Activated naive CD8-positive, alpha-beta T cell treated with anti-CD3 and anti-CD28 coated beads, Interleukin-2, amount 50 U/mL, for 16 hours (primary cell): ENCODE measurements at regions not wholly inside any gene's neighbourhood (a gene's known extent, or its start where the extent isn't known, plus 50 kb on each side); places are given as distances from the start of the nearest gene placed in this dataset.

Experiments used
- DNase-seq: peaks from one replicate; pipeline ENCODE4 v3.0.0-alpha.2; 2020; ENCODE audit warnings: low read depth, low spot score

DNA sequence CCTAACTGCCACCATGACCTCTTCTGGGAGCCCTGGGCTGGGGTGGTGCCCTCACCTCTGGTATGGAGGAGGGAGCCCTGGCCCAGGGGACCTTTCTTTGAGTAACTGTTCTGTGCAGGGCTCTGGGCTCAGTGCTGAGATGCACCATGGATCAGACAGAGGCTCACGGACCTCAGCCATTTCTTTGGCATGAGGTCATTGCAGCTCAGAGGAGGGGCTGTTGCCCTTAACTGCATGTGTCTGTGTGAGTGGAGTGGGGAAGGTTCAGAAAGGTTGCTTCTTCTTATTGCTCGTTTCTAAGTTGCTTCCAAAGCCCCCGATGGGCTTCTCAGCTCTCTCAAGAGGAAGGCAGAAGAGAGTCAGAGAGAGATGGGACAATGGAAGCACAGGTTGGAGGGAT, 233.9 kb downstream of the RPS24 start:
- DNase-seq: no peak

GRCh38 chr10:78269060-78269459, 235.4 kb downstream of the RPS24 start:
- DNase-seq: no peak

DNA sequence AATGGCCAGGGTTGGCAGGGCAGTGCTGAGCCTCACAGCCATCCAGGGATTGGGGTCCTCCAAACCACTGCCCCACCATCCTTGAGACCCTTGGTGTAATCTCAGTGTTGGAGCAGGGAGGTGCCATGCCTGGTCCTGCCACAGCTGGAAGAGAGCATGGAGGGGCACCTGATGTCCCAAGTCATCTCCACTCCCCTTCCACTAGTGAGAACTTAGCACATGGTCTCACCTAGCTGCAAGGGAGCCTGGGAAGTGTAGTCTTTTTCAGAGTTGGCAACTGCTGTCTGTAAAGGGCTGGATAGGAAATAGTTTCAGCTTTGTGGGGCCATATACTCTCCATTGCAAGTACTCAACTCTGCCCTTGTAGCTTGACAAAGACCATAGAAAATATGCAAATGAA, 238.7 kb downstream of the RPS24 start:
- DNase-seq: no peak

DNA sequence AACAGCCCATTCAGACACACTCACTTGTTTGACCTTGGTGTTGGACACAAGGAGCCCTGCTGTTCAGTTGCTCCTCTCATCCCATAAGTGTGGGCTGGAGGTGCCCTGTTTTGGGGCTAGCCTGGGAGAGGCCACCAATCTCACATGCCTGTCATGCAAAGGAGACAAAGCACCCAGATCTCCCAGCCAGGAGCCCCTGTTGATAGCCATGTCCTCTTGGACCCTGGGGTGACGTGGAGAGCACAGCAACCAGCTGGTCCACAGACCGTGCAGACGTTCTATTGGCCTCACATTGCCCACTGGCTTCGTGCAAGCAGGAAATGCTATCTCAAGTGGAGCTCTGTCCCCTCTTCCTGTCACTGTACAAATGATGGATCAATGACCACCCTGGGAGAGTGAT, 240.8 kb downstream of the RPS24 start:
- DNase-seq: no peak

DNA sequence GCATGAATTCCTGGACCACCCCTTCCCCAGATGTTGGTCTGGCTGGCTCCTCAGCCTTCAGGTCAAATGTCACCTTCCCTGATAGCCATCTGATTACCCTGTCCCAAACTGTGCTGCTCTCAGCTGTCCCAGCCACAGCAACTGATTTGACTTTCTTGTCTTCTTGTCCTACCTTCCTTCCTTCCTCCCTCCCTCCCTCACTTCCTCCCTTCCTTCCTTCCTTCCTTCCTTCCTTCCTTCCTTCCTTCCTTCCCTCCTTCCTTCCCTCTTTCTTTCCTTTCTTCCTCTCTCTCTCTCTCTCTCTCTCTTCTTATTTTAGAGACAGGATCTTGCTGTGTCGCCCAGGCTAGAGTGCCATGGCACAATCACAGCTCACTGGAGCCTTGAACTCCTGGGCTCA, 242.5 kb downstream of the RPS24 start:
- DNase-seq: no peak

DNA sequence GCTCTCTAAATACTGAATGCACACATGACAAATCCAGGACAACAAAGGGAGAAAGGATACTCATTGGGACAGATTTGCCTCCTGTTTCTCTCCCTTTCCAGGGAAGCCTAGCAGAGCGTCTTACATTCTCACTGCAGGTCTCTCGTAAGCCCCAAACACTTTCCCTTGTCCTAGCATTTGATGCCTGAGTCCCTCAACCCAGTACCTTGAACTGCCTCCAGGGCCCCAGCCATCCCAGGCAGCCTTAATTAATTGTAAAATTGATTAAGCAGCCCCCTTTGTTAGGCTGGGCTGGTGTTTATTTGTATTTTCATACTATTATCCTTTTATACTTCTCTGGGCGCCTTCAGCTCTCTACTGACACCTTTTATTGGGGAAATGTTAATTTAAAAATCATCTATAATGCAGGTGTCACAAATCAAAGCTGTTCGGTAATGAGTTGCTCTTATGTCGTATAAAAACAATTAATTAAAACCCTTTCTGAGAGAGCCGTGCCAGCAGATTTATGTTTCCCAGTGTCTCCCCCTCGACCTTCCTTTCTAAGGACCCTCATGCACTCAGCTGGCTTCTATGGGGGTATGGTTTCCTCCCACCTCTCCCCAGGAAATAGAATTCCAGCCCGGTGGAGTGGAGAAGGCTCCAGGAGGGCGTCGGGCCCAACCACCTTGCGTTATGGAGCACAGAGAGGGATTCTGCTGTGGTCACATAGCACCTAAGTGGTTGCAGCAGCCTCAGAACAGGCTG, 243.8 kb downstream of the RPS24 start:
- no peak for DNase-seq

DNA sequence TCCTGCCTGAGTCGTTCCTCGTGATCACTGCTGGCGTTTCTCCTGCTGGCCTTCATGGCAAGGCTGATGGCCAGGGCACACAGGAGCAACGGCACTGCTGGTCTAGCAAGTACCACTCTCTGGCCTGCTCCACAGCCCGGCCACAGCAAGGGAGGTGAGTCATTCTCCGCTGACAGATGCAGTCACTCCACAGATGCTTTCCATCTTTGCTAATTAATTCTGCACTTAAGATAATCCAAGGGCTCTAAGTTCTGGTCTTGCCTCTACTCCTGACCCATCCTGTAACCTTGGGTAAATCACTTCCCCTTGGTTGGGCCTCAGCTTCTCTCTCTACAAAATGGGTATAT, 244.4 kb downstream of the RPS24 start:
- DNase-seq: no peak

GRCh38 chr10:78279756-78280155, 246.1 kb downstream of the RPS24 start:
- no peak for DNase-seq

GRCh38 chr10:78280604-78281003, 246.9 kb downstream of the RPS24 start:
- DNase-seq: no peak

GRCh38 chr10:78281627-78282026, 248.0 kb downstream of the RPS24 start:
- no peak for DNase-seq

DNA sequence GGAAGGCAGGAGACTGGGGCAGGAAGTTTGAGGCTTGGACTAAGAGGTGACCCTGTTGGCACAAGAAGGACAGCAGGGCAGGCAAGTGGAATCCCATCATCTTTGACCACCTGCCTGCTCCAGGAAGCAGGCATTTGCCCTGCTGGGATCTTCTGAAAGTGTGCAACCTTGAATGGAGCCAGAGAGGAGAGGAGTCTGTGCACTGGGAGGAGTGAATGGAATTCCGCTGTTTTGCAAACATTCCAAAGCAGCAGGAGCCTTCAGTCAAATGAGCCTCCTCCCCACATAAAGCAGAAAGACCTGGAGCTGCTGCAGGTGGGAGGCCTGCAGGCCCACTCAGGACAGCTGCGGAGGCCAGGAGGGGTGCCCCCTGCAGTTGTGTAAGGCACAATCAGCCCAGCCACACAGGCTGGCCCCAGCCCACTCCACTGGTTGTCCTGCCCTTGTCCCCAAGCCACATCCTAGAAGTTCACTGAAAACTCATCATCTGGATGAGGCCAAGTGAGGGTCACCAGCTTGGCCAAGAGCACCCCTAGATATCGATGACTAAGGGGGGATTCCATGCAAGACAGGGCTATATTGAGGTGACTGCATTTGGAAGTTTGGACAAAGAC, 249.5 kb downstream of the RPS24 start:
- no peak for DNase-seq

GRCh38 chr10:78284381-78284780, 250.7 kb downstream of the RPS24 start:
- DNase-seq: no peak

DNA sequence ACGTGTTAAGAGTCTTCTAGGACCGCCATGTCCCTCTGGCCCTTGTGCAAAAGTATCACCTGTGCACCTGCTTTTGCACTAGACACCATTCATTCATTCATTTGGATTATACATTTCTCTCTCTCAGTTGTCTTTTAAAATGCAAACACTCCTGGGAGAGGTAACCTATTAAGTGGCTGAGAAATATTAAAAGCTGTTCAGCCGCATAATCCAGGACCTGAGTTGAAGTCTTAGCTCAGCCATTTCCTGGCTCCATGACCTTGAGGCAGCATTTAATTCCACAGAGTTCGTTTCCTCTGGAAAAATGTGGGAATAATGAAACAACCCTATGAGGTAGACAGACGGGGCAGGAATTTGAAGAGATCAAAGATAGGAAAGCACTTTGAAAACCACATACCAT, 251.6 kb downstream of the RPS24 start:
- DNase-seq: no peak

- no peak for DNase-seq
Observed at GRCh38 chr10:78286186-78286585, 252.5 kb downstream of the RPS24 start.

GRCh38 chr10:78286668-78287067, 253.0 kb downstream of the RPS24 start:
- no peak for DNase-seq

DNA sequence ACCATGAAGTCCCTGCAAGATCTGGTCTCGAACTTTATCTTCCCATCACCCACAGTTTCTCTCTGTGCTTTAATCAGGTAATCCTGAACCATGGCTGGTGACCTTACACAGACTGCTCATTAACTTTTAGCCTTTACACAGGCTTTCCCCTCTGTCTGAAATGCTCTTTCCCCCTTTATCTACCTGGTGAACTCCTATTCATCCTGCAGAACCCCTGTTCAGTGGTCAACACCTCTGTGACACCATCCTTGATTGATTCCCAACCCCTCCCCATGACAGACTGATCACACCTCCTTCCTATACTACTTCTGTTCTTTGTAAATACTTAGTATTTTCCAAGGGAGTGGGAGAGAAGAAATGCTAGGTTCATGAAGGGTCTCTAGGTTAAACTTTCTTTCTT, 254.0 kb downstream of the RPS24 start:
- no peak for DNase-seq

DNA sequence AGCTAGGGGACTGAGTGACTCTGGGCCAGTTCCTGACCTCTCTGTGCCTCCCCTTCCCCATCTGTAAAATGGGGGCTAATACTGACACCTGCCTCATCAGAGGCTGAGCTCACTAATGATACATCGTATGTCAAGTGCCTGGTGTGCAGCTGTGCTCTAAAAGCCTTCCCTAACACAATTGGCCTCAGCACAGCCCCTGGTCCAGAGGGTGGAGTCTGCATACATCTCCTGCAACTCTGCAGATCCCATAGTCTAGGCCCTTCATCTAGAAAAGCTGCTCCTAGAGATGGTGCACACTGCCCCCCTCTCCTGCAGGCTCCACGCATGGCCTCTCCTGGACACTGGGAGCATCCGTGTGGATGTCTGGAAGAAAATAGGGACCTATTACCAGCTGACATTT, 255.0 kb downstream of the RPS24 start:
- DNase-seq: no peak

GRCh38 chr10:78290131-78290750, 256.6 kb downstream of the RPS24 start:
- DNase-seq: no peak

DNA sequence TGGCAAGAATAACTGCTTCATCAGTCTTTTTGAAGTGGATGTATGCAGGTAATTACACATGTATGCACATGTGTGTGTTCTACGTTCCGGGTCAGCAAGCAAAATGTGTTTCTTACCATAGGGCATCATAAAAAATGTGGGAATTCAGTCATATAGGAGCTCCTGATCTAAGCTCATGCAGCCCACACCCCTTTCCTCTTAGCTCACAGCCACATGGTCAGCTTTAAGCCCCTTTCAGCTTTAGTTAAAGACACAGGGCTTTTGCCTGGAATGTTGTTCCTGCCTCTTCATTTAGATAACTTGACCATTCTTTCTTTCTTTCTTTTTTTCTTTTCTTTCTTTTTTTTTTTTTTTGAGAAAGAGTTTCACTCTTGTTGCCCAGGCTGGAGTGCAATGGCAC, 258.1 kb downstream of the RPS24 start:
- DNase-seq: no peak

DNA sequence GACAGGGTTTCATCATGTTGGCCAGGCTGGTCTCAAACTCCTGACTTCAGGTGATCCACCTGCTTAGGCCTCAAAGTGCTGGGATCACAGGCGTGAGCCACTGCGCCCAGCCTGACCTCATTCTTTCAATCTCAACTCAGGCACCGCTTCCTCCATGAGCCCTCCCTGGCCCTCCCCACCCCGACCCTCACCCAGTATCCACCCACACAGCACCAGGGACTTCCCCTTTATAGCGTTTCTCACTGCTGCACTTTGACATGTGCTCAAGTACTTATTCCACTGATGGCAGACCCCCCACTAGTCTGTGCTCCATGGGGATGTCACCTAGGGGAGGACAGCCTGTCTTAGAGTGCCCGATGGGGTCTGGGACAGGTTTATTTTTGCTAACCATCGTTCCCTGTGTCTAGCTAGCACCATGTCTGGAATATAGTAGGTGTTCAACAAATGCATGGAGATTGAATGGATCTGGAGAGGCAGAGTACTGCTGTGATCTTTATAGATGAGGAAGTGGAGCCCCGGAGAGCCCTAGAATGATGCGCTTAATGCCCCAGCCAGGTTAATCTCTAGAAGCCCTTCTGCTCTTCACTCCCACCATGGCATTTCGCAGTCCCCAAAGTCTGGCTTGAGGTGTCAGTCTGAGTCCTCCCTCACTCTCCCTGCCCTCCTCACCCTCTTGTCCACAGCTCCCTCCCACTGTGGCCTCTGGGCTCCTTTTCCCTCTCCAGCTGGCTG, 258.8 kb downstream of the RPS24 start:
- no peak for DNase-seq

DNA sequence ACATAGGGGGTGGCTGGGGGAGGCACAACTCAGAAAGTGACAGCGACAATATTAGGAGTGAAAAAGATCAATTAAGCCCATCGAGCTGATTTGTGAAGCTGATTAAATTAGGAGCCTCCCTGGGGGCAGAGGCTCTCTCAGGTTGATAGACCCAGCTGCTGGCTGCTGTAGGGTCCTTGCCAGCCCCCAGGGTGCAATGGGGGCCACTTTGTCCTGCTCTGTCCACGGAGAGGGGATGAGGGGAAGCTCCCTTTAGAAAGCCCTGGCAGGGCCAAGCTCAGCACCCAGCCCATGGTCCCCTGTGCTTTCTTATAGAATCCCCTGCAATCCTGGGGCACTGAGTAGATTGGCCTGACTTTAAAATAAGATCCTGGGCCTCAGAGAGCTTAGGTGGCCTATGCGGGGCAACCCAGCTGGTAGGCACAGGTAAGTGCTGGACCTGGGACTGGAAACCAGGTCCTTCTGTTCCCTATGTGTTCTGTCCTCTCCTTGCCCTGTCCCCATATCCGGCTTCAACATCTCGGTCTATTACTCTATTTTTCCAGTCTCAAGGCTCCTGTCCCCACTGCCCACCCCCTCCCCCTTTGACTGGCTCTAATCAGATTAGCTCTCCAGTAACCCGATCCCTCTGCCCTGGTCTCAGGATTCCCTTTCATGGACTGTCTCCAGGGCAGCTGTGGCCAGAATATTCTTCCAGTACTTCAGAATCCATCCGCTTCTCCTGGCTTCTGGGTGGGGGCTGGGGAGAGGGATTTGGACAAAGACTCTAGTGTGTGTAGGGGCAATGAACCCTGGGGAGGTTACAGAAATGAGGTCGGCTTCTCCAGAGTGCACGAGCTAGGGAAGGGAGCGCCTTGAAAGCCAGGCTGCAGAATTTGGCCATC, 259.6 kb downstream of the RPS24 start:
- no peak for DNase-seq

GRCh38 chr10:78295242-78295641, 261.6 kb downstream of the RPS24 start:
- DNase-seq: no peak
